ENCODE measurements at regions not wholly inside any gene's neighbourhood (a gene's known extent, or its start where the extent isn't known, plus 50 kb on each side); places are given as distances from the start of the nearest gene placed in this dataset.

- H3K4me1 ChIP-seq (ENCODE audit: insufficient read depth, low read length), result no peaks in the 10 kb centered on the region
- Mint-ChIP-seq H3K4me1 (no peaks in the 10 kb centered on the region), H3K36me3 (no peaks in the 10 kb centered on the region), H3K27me3 (no peaks in the 10 kb centered on the region), H3K27ac (no peak overlapping the region), H3K4me3 (no peak overlapping the region), H3K9me3 (no peaks in the 10 kb centered on the region)
- H3K36me3 ChIP-seq (ENCODE audit: insufficient read depth, low read length), result no peaks in the 10 kb centered on the region
- H3K27me3 ChIP-seq (ENCODE audit: insufficient read depth, low read length), result no peaks in the 10 kb centered on the region
- H3K9me3 ChIP-seq (ENCODE audit: control insufficient read depth in 1 of 2, low read length in 2 of 2), result no peaks in the 10 kb centered on the region
- no peak overlapping the region for H3K27ac ChIP-seq (ENCODE audit: low read depth, low read length)
- no peak overlapping the region for H3K4me3 ChIP-seq (ENCODE audit: low read length in 2 of 2)
- CTCF ChIA-PET (ENCODE audit: partially characterized antibody), result no interaction called here
- intact Hi-C loops (cut with micrococcal nuclease), result no loop called here
- DNase-seq, result no peak
- POLR2A ChIA-PET (ENCODE audit: partially characterized antibody), result no interaction called here
Observed at GRCh38 chr17:33436321-33436720, 143.2 kb upstream of the ASIC2 start.

DNA sequence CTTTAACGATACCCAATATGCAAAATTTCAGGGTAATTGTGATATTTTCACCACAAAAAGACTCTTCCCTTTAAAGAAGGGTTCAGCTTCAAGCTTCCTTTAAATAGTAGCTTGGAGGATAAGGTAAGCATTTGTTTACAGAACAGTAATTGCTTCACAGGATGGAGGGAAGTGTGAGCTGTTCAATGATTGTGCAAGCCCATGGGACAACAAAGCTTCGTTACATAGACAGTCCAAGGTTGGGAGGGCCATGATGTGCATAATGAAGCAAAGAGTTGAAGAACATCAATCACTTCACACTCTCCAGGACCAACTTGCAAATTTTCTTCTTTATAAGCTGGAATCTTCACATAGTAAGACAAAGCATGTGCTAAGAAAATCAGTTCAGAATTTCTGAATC is 145.0 kb upstream of the ASIC2 start:
- no peak overlapping the region for H3K4me3 ChIP-seq (ENCODE audit: low read length in 2 of 2)
- no peak overlapping the region for H3K27ac Mint-ChIP-seq
- H3K4me1 ChIP-seq (ENCODE audit: insufficient read depth, low read length), result no peaks in the 10 kb centered on the region
- no peak for DNase-seq
- intact Hi-C loops (cut with micrococcal nuclease), result no loop called here
- CTCF ChIA-PET (ENCODE audit: partially characterized antibody), result no interaction called here
- peaks cover 2 to 3% of the 10 kb centered on the region in 2 donors for H3K27me3 Mint-ChIP-seq
- POLR2A ChIA-PET (ENCODE audit: partially characterized antibody), result no interaction called here
- H3K4me3 Mint-ChIP-seq, result no peak overlapping the region
- H3K9me3 ChIP-seq (ENCODE audit: control insufficient read depth in 1 of 2, low read length in 2 of 2), result no peaks in the 10 kb centered on the region
- no peaks in the 10 kb centered on the region for H3K36me3 Mint-ChIP-seq
- no peaks in the 10 kb centered on the region for H3K36me3 ChIP-seq (ENCODE audit: insufficient read depth, low read length)
- peaks cover 0 to 6% (median 2%) of the 10 kb centered on the region in 8 donors for H3K9me3 Mint-ChIP-seq
- no peaks in the 10 kb centered on the region for H3K4me1 Mint-ChIP-seq
- H3K27ac ChIP-seq (ENCODE audit: low read depth, low read length), result no peak overlapping the region
- H3K27me3 ChIP-seq (ENCODE audit: insufficient read depth, low read length), result no peaks in the 10 kb centered on the region

- H3K36me3 ChIP-seq (ENCODE audit: insufficient read depth, low read length), result no peaks in the 10 kb centered on the region
- no peak for DNase-seq
- intact Hi-C loops (cut with micrococcal nuclease), result no loop called here
- H3K9me3 ChIP-seq (ENCODE audit: control insufficient read depth in 1 of 2, low read length in 2 of 2), result no peaks in the 10 kb centered on the region
- H3K36me3 Mint-ChIP-seq, result no peaks in the 10 kb centered on the region
- CTCF ChIA-PET (ENCODE audit: partially characterized antibody), result no interaction called here
- H3K4me1 Mint-ChIP-seq, result no peaks in the 10 kb centered on the region
- no peaks in the 10 kb centered on the region for H3K4me1 ChIP-seq (ENCODE audit: insufficient read depth, low read length)
- no peak overlapping the region for H3K4me3 ChIP-seq (ENCODE audit: low read length in 2 of 2)
- H3K27me3 ChIP-seq (ENCODE audit: insufficient read depth, low read length), result no peaks in the 10 kb centered on the region
- no peak overlapping the region for H3K27ac ChIP-seq (ENCODE audit: low read depth, low read length)
- POLR2A ChIA-PET (ENCODE audit: partially characterized antibody), result no interaction called here
- no peak overlapping the region for H3K27ac Mint-ChIP-seq
- H3K4me3 Mint-ChIP-seq, result no peak overlapping the region
- H3K27me3 Mint-ChIP-seq, result peaks cover 2 to 4% of the 10 kb centered on the region in 2 donors
- H3K9me3 Mint-ChIP-seq, result peaks cover 0 to 7% (median 3%) of the 10 kb centered on the region in 8 donors
Observed at GRCh38 chr17:33438578-33438977, 145.5 kb upstream of the ASIC2 start.

- H3K27ac Mint-ChIP-seq, result no peak overlapping the region
- POLR2A ChIA-PET (ENCODE audit: partially characterized antibody), result no interaction called here
- Histone ChIP-seq H3K4me3 (ENCODE audit: low read length in 2 of 2) (no peak overlapping the region), H3K36me3 (ENCODE audit: insufficient read depth, low read length) (no peaks in the 10 kb centered on the region), H3K4me1 (ENCODE audit: insufficient read depth, low read length) (no peaks in the 10 kb centered on the region), H3K9me3 (ENCODE audit: control insufficient read depth in 1 of 2, low read length in 2 of 2) (no peaks in the 10 kb centered on the region), H3K27me3 (ENCODE audit: insufficient read depth, low read length) (no peaks in the 10 kb centered on the region), H3K27ac (ENCODE audit: low read depth, low read length) (no peak overlapping the region)
- peaks cover 6% of the 10 kb centered on the region in 2 donors for H3K27me3 Mint-ChIP-seq
- intact Hi-C loops (cut with micrococcal nuclease), result no loop called here
- H3K4me3 Mint-ChIP-seq, result no peak overlapping the region
- CTCF ChIA-PET (ENCODE audit: partially characterized antibody), result no interaction called here
- H3K36me3 Mint-ChIP-seq, result no peaks in the 10 kb centered on the region
- no peak for DNase-seq
- peaks cover 0 to 7% (median 3%) of the 10 kb centered on the region in 8 donors for H3K9me3 Mint-ChIP-seq
- H3K4me1 Mint-ChIP-seq, result no peaks in the 10 kb centered on the region
Observed at GRCh38 chr17:33442320-33442719, 149.2 kb upstream of the ASIC2 start.

- H3K36me3 ChIP-seq (ENCODE audit: insufficient read depth, low read length), result no peaks in the 10 kb centered on the region
- intact Hi-C loops (cut with micrococcal nuclease), result no loop called here
- H3K4me3 Mint-ChIP-seq, result no peak overlapping the region
- no peak overlapping the region for H3K27ac ChIP-seq (ENCODE audit: low read depth, low read length)
- H3K27ac Mint-ChIP-seq, result no peak overlapping the region
- peaks cover 0 to 11% (median 3%) of the 10 kb centered on the region in 8 donors for H3K9me3 Mint-ChIP-seq
- no peaks in the 10 kb centered on the region for H3K36me3 Mint-ChIP-seq
- no peaks in the 10 kb centered on the region for H3K4me1 ChIP-seq (ENCODE audit: insufficient read depth, low read length)
- peaks cover 6% of the 10 kb centered on the region in 2 donors for H3K27me3 Mint-ChIP-seq
- DNase-seq, result no peak
- no peaks in the 10 kb centered on the region for H3K27me3 ChIP-seq (ENCODE audit: insufficient read depth, low read length)
- H3K4me3 ChIP-seq (ENCODE audit: low read length in 2 of 2), result no peak overlapping the region
- H3K9me3 ChIP-seq (ENCODE audit: control insufficient read depth in 1 of 2, low read length in 2 of 2), result no peaks in the 10 kb centered on the region
- CTCF ChIA-PET (ENCODE audit: partially characterized antibody), result interaction anchor here (1.2 kb wide), 1 partner anchor 12 kb away, joined by 3 read pairs; no protein-coding TSS in a partner anchor
- POLR2A ChIA-PET (ENCODE audit: partially characterized antibody), result no interaction called here
- H3K4me1 Mint-ChIP-seq, result no peaks in the 10 kb centered on the region
Observed at GRCh38 chr17:33444731-33445130, 151.6 kb upstream of the ASIC2 start.

DNA sequence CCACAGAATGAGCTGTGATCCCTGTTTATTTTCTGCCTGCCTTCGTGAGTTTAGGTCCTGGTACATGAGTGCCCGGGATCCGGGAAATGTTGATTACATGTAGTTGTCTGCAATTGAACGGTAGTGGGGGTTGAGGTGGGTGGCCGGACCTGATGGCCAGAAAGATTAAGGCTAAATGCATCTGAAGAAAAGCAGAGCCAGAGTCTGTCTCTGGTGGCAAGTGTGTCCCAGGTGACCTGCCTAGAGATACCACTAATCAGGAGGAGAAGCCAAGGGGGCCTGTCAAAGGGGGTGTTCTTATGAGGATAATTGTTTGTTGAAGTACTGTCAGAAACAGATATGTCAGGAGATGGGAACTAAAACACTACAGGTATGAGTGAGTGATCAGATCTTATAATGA is 154.0 kb upstream of the ASIC2 start:
- CTCF ChIA-PET (ENCODE audit: partially characterized antibody), result no interaction called here
- no peak overlapping the region for H3K4me3 ChIP-seq (ENCODE audit: low read length in 2 of 2)
- DNase-seq, result no peak
- POLR2A ChIA-PET (ENCODE audit: partially characterized antibody), result no interaction called here
- no peaks in the 10 kb centered on the region for H3K27me3 ChIP-seq (ENCODE audit: insufficient read depth, low read length)
- Mint-ChIP-seq H3K27ac (no peak overlapping the region), H3K4me3 (no peak overlapping the region), H3K27me3 (peaks cover 6% of the 10 kb centered on the region in 2 donors), H3K4me1 (no peaks in the 10 kb centered on the region), H3K36me3 (no peaks in the 10 kb centered on the region), H3K9me3 (peaks cover 2 to 11% (median 3%) of the 10 kb centered on the region in 8 donors)
- H3K9me3 ChIP-seq (ENCODE audit: control insufficient read depth in 1 of 2, low read length in 2 of 2), result no peaks in the 10 kb centered on the region
- H3K27ac ChIP-seq (ENCODE audit: low read depth, low read length), result no peak overlapping the region
- no peaks in the 10 kb centered on the region for H3K36me3 ChIP-seq (ENCODE audit: insufficient read depth, low read length)
- intact Hi-C loops (cut with micrococcal nuclease), result no loop called here
- no peaks in the 10 kb centered on the region for H3K4me1 ChIP-seq (ENCODE audit: insufficient read depth, low read length)

- Mint-ChIP-seq H3K4me3 (no peak overlapping the region), H3K9me3 (peaks cover 0 to 4% (median under 1%) of the 10 kb centered on the region in 8 donors), H3K36me3 (no peaks in the 10 kb centered on the region), H3K27ac (no peak overlapping the region), H3K27me3 (peaks cover under 1% of the 10 kb centered on the region in 2 donors), H3K4me1 (no peaks in the 10 kb centered on the region)
- no peak for DNase-seq
- Histone ChIP-seq H3K9me3 (ENCODE audit: control insufficient read depth in 1 of 2, low read length in 2 of 2) (no peaks in the 10 kb centered on the region), H3K27ac (ENCODE audit: low read depth, low read length) (no peak overlapping the region), H3K4me1 (ENCODE audit: insufficient read depth, low read length) (no peaks in the 10 kb centered on the region), H3K36me3 (ENCODE audit: insufficient read depth, low read length) (no peaks in the 10 kb centered on the region), H3K27me3 (ENCODE audit: insufficient read depth, low read length) (peaks cover 4% of the 10 kb centered on the region), H3K4me3 (ENCODE audit: low read length in 2 of 2) (no peak overlapping the region)
- intact Hi-C loops (cut with micrococcal nuclease), result no loop called here
- ChIA-PET CTCF (ENCODE audit: partially characterized antibody) (no interaction called here), POLR2A (ENCODE audit: partially characterized antibody) (no interaction called here)
Observed at GRCh38 chr17:33451221-33451620, 158.1 kb upstream of the ASIC2 start.

- H3K4me1 ChIP-seq (ENCODE audit: insufficient read depth, low read length), result no peaks in the 10 kb centered on the region
- POLR2A ChIA-PET (ENCODE audit: partially characterized antibody), result no interaction called here
- no peaks in the 10 kb centered on the region for H3K9me3 ChIP-seq (ENCODE audit: control insufficient read depth in 1 of 2, low read length in 2 of 2)
- no peaks in the 10 kb centered on the region for H3K4me1 Mint-ChIP-seq
- no peak overlapping the region for H3K4me3 Mint-ChIP-seq
- peaks cover 10 to 13% of the 10 kb centered on the region in 2 donors for H3K27me3 Mint-ChIP-seq
- H3K36me3 Mint-ChIP-seq, result no peaks in the 10 kb centered on the region
- H3K27ac Mint-ChIP-seq, result no peak overlapping the region
- H3K27ac ChIP-seq (ENCODE audit: low read depth, low read length), result no peak overlapping the region
- H3K36me3 ChIP-seq (ENCODE audit: insufficient read depth, low read length), result no peaks in the 10 kb centered on the region
- no peak for DNase-seq
- CTCF ChIA-PET (ENCODE audit: partially characterized antibody), result interaction anchor here (1.5 kb wide), 1 partner anchor 13 kb away, joined by 3 read pairs; no protein-coding TSS in a partner anchor
- H3K9me3 Mint-ChIP-seq, result no peaks in the 10 kb centered on the region
- intact Hi-C loops (cut with micrococcal nuclease), result no loop called here
- peaks cover 4% of the 10 kb centered on the region for H3K27me3 ChIP-seq (ENCODE audit: insufficient read depth, low read length)
- H3K4me3 ChIP-seq (ENCODE audit: low read length in 2 of 2), result no peak overlapping the region
Observed at GRCh38 chr17:33457477-33457876, 164.4 kb upstream of the ASIC2 start.

Measured in CD4-positive, alpha-beta memory T cell (primary cell).